Head of caudate nucleus (tissue), 42 donors: ENCODE measurements at regions not wholly inside any gene's neighbourhood (a gene's known extent, or its start where the extent isn't known, plus 50 kb on each side); places are given as distances from the start of the nearest gene placed in this dataset.

Experiments used
- DNase-seq, 42 donors: peaks; one replicate each; pipeline versions ENCODE4 v3.0.0 to v3.0.0-alpha.2; 2020 to 2021; ENCODE audit warnings: mixed read lengths in 7 of 42
- intact Hi-C: fragments of 100-400 bp; cut with DNase I; formaldehyde crosslinking; loops from one replicate; pipeline ENCODE4 v1.15.0; 2022

DNA sequence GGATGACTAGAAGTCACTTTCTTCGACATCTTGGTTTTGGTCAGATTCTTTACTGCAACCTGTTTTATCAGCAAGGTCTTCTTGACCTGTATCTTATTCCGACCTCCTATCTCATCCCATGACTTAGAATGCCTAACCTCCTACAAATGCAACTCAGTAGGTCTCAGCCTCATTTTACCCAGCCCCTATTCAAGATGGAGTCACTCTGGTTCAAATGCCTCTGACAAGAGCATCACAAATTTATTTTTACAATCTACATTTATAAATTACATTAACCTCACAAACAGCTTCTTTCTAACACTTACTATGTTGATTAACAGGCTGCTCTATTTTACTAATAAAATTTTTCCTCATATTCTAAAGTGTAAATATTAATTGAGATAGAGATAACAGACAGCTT, 867.0 kb upstream of the CNTN5 start:
- DNase-seq: no peak
- intact Hi-C loops: no loop called here

DNA sequence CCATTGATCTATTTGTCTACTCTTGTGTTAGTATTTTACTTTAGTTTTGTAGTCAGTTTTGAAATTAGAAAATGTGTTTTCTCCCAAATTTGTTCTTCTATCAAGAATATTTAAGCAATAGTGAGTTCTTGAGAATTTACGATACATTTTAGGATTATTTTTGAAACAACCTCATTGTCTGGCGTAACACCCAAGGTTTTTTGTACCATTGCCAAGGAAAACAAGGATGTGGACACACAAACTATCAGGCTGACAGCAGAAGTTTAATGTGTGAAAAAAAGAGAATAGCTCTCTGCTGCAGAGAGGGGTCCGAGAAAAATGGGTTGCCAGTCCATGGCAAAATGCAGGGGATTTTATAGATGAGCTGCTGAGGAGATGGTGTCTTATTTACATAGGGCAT, 865.1 kb upstream of the CNTN5 start:
- intact Hi-C loops: no loop called here

DNA sequence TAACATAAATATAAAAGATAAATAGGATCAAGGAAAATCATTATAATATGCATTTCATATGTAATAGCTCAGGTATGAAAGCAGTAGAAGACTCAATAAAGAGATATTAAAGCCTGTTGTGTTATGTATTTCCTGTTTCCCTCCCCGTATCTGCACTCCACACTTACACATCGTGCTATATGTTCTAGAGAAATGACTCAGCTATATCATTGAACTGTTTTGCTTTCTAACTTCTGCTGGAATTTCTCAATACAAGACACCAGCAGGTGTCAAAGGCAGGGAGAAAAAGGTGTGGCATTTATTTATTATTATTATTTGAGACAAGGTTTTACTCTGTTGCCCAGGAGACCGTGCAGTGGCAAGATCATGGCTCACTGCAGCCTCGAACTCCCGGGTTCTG, 842.8 kb upstream of the CNTN5 start:
- no peak for DNase-seq
- intact Hi-C loops: no loop called here

More for the DNA sequence above, 865.1 kb upstream of the CNTN5 start:
- DNase-seq: no peak

DNA sequence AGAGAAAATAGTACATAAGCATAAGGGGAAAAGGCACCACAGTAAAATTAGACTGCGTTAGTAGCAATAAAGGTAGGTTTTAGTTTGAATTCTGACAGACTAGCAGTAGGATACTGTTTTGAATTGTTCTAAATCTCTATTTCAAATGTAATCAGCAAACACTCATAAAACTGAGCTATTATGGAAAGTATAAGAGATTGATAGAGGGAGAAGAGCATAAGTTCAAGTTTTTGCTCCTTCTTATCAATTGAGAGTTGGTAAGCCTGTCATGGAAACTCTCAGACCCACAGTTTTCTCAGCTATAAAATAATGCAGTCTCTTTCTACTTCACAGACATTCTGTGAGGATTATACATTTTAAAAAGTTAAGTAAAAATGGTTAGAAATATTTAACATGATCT, 840.2 kb upstream of the CNTN5 start:
- intact Hi-C loops: no loop called here
- no peak for DNase-seq

DNA sequence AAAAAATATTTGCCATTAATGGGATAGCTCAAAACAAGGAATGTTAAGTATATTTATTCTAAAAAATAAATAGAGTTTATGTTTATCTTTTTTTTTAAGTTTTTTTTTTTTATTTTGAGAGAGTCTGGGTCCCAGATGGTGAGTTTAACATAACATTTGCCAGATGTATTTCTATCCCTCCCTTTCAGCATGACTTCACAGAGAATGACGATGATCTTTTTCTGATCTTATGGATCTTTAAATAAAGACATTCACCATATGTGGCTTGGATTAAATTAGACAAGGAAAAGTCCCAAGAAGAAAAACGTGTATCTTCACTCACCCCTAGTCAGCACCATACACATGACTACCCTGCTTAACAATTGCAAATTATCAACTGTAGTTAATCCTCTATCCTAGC, 839.8 kb upstream of the CNTN5 start:
- intact Hi-C loops: no loop called here
- DNase-seq: no peak

DNA sequence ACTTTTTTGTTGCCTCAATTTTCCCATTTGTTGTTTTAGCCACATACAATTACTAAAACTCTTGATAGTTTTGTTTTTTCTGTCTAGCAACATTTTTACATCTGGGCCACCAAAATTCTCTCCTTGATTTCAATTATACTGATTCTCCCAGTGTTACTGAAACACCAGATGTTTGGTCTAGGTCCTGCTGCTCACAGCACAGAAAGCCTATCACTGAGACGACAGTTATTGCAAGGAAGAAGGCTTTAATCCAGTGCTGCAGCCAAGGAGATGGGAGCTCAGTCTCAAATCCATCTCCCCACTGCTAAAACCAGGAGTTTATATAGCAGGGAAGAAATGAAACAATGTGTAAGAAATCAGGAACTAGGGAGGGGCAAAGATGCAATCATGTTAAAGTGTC, 837.7 kb upstream of the CNTN5 start:
- no peak for DNase-seq
- intact Hi-C loops: no loop called here

DNA sequence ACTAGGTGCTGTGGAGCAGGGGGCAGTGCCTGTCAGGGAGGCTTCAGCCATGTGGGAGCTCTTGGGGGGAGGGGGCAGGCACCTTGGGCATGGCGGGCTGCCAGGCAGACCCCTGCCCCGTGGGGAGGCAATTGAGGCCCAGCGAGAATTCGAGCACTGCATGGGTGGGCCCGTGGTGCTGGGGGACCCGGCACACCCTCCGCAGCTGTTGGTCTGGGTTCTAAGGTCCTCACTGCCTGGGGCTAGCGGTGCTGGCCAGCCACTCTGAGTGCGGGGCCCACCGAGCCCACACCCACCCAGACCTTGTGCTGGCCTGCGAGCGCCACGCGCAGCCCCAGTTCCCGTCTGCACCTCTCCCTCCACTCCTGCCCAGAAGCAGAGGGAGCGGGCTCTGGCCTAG, 835.5 kb upstream of the CNTN5 start:
- intact Hi-C loops: no loop called here
- no peak for DNase-seq

DNA sequence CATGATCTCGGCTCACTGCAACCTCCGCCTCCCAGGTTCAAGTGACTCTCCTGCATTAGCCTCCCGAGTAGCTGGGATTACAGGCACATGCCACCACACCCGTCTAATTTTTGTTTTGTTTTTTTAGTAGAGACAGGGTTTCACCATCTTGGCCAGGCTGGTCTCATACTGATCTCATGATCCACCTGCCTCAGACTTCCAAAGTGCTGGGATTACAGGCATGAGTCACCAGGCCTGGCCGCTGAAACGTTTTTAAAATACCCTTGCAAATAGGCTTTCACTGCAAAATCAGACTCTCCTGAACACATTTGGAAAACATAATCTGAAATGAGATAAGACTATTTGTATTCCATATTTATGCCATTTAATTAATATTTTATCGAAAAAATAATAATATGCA, 826.1 kb upstream of the CNTN5 start:
- DNase-seq: no peak
- intact Hi-C loops: no loop called here

DNA sequence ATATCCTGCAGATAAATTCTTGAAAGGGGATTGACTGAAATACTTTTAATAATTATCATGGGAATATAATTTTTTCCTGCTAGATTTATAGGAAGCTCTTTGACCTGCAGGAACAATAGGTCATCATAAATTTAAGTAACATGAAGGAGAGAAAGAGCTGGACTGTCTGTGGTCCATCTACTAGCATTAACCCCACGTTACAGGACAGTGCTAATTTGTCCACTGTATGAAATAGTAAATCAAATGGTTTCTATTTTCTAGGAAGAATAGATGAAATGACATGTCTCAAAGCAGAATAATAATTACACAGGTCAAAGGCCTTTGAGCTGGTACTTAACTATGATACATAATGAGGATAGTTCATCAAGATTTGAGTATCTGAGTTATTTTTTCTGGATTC, 825.4 kb upstream of the CNTN5 start:
- no peak for DNase-seq
- intact Hi-C loops: no loop called here

DNA sequence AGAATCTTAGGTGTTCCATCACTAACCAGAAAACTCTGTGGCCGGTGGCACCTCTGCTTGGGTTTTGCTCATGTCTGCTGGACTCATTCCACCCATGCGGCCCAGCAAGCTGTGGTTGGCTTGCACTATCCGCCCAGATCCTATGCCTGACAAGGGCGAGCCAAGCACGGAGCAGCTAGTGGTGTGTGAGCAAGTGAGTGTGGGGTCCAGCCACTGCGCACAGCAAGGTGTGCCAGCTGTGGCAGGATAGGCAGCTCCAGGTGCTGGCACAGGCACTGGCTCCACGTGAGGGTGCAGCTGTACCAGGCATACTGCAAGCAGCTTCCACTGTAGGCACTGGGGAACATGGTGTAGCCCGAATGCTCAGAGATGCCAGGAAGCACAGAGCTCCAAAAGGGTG, 813.7 kb upstream of the CNTN5 start:
- intact Hi-C loops: no loop called here
- DNase-seq: no peak

DNA sequence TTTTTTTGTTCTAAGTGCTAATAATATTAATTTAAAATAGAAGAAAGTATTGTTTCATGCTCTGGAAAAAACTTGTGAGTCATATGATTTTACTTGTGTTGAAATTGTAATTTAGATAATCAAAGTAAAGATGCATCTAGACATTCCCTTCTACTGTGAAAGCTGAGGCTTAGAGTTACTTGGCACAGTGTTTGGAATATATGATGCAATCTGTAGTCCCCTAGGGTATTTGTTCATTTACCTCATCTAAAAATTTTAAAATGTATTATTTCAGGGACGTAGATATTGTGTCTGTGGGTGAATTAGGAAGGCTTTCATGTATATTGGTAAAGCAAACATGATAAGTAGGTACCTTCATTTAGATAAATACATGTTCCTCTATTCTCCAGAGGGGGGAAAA, 793.5 kb upstream of the CNTN5 start:
- no peak for DNase-seq
- intact Hi-C loops: no loop called here

DNA sequence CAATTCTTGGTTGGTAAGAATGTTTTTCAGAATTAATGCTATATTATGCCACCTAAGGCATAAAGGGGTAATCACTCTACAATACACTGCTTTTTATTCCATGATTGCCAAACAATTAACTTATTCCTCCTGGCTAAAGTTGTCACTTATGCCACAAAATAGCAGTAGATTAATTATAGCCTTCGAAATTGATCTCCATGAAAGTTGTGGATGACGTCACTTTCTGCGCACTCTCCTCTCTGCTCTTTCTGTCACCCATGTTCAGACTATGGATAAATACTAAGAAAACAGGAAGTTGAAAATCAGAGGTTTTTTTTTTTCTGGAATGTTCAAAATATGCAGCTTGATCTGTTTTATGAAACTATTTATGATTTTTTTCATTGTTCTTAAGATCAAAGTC, 790.1 kb upstream of the CNTN5 start:
- DNase-seq: no peak
- intact Hi-C loops: no loop called here

DNA sequence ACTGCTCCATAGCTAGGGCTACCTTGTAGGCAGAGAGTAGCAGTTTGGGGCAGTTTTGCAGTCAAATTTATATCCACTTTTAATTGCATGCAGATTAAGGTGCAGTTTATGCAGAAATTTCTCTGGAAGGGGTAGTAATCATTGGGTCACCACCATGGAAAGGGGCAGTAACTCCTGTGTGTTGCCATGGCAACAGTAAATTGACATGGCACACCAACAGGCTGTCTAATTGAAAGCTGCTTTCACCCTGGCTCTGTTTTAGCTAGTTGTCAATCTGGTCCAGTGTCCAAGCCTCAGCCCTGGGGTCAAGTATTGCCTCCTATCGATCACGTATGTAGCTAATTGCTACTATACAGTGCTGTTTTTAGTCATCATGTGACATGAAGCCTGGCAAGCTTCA, 786.1 kb upstream of the CNTN5 start:
- DNase-seq: no peak
- intact Hi-C loops: no loop called here

DNA sequence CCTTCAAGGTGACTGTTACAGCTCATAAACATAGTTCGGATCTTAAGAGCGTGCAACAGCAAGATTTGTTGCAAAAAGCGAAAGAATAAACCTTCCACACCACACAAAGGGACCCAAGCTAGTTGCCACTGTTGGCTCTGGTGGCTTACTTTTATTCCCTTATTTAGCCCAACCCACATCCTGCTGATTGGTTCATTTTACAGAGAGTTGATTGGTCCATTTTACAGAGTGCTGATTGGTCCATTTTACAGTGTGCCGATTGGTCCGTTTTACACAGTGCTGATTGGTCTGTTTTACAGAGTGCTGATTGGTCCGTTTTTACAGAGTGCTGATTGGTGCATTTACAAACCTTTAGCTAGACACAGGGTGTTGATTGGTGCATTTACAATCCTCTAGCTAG, 776.9 kb upstream of the CNTN5 start:
- no peak for DNase-seq
- intact Hi-C loops: no loop called here

DNA sequence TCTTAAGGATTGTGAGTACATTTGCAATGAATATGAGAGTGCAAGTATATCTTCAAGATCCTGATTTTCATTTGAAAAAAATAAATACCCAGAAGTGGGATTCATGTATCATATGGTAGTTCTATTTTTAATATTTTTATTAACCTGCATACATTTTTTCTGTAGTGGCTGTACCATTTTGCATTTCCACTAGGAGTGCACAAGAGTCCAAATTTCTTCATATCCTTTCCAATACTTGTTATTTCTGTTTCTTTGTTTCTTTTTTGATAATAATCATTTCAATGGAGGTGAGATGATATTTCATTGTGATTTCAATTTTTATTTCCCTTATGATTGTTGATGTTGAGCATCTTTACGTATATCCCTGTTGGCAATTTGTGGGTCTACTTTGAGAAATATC, 759.8 kb upstream of the CNTN5 start:
- no peak for DNase-seq
- intact Hi-C loops: no loop called here

DNA sequence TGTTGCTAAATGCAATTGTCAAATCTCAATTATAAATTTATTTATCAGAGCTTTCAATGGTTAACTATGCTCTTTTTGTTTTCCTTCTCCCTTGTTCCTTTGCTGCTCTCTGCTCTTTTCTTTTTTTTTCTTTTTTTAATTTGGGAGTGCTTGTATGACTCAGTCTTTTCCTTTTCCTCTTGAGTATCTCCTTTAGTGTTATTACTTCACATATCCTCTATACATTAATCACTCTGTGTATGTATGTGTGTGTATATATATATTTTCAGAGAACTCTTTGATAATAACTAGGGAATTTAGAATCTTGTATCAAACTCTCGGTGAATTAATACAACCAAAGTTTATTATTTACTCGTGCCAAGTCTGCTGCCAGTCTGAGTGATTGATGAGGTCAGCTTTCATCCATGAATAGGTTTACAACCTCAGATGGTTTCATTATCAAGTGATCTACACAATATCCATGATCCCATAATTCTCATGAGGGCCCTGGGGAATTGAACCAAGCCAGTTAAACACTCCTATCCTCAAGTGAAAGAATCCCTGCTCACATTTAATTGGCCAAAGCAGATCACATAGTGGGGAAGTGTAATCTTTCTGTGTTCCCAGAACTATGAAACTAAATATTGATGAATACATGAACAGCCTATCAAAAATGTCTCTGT, 743.4 kb upstream of the CNTN5 start:
- intact Hi-C loops: no loop called here
- no peak for DNase-seq

DNA sequence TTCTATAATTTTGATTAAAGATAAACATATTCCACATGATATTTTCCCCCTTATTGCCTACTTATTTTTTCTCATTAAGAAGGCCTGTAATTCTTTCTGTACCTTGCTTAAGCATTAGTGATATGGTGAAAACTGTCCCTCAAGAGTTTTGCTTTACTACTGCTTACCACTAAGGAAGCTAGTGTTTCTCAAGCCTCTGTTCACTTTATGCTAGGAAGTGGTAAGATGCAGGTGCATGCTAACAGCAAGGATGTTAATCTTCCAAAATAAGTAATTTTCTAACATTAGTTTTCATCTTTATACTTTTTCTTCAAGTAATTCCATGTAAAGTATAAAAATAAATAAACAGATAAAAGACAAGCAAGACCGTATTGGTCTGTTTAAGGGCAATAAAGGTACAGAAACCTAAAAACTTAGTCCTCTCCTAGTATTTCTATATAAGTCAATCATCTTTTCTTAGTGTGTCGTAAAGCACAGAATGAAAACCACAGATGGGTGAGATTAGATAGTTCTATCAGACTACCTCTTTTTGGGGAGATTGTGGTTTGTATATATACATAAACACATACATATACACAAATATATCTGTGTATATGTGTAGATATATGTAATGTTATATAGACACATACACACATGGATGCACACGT, 731.0 kb upstream of the CNTN5 start:
- DNase-seq: no peak
- intact Hi-C loops: no loop called here

DNA sequence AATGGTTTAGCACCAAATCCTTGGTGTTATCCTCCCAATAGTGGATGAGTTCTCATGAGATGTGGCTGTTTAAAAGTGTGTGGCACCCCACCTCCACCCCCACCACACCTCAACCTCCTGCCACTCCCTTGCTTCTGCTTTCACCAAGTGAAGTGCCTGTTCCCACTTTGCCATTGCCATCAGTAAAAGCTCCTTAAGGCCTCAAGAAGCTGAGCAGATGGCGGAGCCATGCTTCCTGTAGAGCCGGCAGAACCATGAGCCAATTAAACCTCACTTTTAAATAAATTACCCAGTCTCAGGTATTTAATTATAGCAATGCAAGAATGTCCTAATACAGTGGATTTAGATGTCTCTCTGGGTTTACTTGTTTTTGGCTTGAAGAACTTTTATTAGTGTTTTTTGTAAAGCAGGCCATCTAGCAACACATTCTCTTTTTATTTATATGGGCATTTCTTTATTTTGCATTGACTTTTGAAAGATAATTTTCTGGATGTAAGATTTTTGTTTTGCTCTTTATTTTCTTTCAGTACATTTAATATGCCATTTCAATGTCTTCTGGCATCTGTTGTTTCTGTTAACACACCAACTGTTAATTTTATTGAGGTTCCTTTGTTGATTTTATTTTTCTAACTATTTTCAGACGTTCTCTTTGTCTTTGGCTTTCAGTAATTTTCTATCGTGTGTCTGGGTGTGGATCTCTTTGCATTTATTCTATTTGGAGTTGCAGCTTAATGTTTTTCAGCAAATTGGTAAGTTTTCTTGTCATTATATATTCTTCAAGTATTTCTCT, 724.5 kb upstream of the CNTN5 start:
- intact Hi-C loops: no loop called here
- no peak for DNase-seq

DNA sequence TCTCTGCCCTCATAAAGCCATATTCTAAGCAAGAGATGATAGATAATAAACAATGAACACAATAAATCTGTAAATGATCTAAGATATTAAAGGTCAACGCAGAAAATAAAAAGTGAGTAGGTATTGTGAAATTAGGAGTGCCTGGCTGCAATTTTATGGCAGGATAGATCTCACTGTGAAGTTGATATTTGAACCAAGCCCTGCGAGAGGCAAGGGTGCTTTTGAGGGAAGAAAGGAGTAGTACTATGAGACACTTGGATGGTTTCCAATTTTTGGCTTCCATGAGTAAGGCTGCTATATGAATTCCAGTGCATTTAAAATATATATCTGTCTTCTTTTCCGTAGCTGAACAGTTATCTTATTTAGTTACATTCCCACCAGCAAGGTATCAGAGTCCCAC, 720.0 kb upstream of the CNTN5 start:
- intact Hi-C loops: no loop called here
- DNase-seq: no peak

DNA sequence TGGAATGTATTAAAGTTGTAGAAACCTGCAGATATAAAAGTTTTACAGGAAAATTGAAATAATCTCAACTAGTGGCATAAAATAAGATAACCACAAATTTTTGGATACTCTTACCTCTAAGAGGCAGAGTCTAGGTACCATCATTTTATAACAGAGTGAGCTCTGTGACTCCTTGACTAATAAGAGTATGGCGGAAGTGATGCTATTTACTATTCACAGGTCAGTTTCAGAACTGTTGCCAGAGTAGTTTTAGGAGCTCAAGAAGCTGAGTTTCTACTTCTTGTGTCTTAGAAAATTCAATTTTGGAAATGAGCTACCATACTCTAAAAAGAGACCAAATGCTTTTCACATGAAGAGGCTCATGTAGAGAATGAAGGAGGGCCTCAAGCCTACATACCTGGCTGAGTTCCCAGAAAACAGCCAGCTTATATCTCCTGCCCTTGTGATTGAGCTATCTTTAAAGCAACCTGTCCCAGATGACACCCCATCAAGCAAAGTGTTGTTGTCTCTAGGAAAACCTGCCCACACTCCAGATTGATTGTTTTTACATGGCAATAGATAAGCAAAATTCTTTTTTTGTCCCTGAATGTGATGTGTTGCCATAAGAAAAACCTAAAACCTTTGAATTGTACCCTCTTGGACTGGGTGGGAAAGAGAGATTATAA, 712.8 kb upstream of the CNTN5 start:
- DNase-seq: no peak
- intact Hi-C loops: no loop called here
